IMR-90 (cell line): ENCODE measurements at regions not wholly inside any gene's neighbourhood (a gene's known extent, or its start where the extent isn't known, plus 50 kb on each side); places are given as distances from the start of the nearest gene placed in this dataset.

Experiments used
- ATAC-seq: fragments of 200-7000 bp; cut with Tn5 transposase; 2 replicates; pipeline ENCODE4 v1.9.1; 2020; ENCODE audit warnings: low read depth, mild to moderate bottlenecking, moderate library complexity
- BruUV-seq: library from RNA; stranded (reverse); fragments of 400-500 nt; replicated peaks from 2 replicates; lab custom pipeline; 2021; lab: Mats Ljungman, UMichigan
- CTCF ChIA-PET: fragments of 300-600 bp; formaldehyde crosslinking; extraction: SDS; loops from one replicate; lab custom pipeline; 2021; ENCODE audit warnings: antibody characterized with exemption; lab: Yijun Ruan, JAX
- POLR2A ChIA-PET: fragments of 300-600 bp; sonication (Branson Sonifier 250); formaldehyde crosslinking; loops from one replicate; lab custom pipeline; 2022; ENCODE audit warnings: antibody characterized with exemption; ENCODE audit not compliant: unreplicated experiment; lab: Charles Lee
- DNase-seq: peaks from one replicate; pipeline ENCODE4 v3.0.0; 2013
- H2AFZ ChIP-seq: replicated peaks from 2 replicates; pipeline ENCODE3; 2013; ENCODE audit warnings: low read length, mild to moderate bottlenecking; ENCODE audit not compliant: poor library complexity
- H2AK5ac ChIP-seq: 2 replicates; pipeline ENCODE4 v1.6.1; 2013; ENCODE audit warnings: low read depth, low read length, inconsistent platforms
- H2AK9ac ChIP-seq: replicated peaks from 2 replicates; pipeline ENCODE3; 2013; ENCODE audit warnings: mild to moderate bottlenecking, low read depth, low read length, moderate library complexity; ENCODE audit not compliant: poor library complexity
- H2BK120ac ChIP-seq: 2 replicates; pipeline ENCODE4 v1.6.1; 2013; ENCODE audit warnings: low read depth, low read length, inconsistent platforms
- H2BK15ac ChIP-seq: 3 replicates; pipeline ENCODE4 v1.6.1; 2013; ENCODE audit warnings: low read depth, low read length, inconsistent platforms
- H2BK20ac ChIP-seq: 2 replicates; pipeline ENCODE4 v1.6.1; 2013; ENCODE audit warnings: low read depth, mild to moderate bottlenecking, inconsistent platforms, low read length, moderate library complexity
- H2BK5ac ChIP-seq: 2 replicates; pipeline ENCODE4 v1.6.1; 2013; ENCODE audit warnings: mild to moderate bottlenecking, low read depth, low read length, inconsistent platforms; ENCODE audit not compliant: poor library complexity, severe bottlenecking
- H3K14ac ChIP-seq: replicated peaks from 2 replicates; pipeline ENCODE4 v1.6.1; 2013; ENCODE audit warnings: low read depth, low read length, inconsistent platforms
- H3K18ac ChIP-seq: 2 replicates; pipeline ENCODE4 v1.6.1; 2013; ENCODE audit warnings: low read depth, low read length, control low read depth
- H3K23ac ChIP-seq: 2 replicates; pipeline ENCODE4 v1.6.1; 2013; ENCODE audit warnings: low read depth, low read length, inconsistent platforms
- H3K27ac ChIP-seq: 2 replicates; pipeline ENCODE4 v1.5.1; 2013; ENCODE audit warnings: mild to moderate bottlenecking, control low read depth, low read length; ENCODE audit not compliant: insufficient read depth
- H3K27me3 ChIP-seq: 2 replicates; pipeline ENCODE4 v1.6.1; 2013; ENCODE audit warnings: low read length; ENCODE audit not compliant: control insufficient read depth, insufficient read depth
- H3K36me3 ChIP-seq: 2 replicates; pipeline ENCODE4 v1.6.1; 2013; ENCODE audit warnings: low read length, mixed read lengths; ENCODE audit not compliant: control insufficient read depth, insufficient read depth
- H3K4ac ChIP-seq: 2 replicates; pipeline ENCODE4 v1.6.1; 2013; ENCODE audit warnings: low read depth, low read length, inconsistent platforms
- H3K4me1 ChIP-seq: 2 replicates; pipeline ENCODE4 v1.6.1; 2013; ENCODE audit warnings: low read length, mixed read lengths; ENCODE audit not compliant: control insufficient read depth, insufficient read depth
- H3K4me2 ChIP-seq: 2 replicates; pipeline ENCODE4 v1.6.1; 2013; ENCODE audit warnings: low read depth, mild to moderate bottlenecking, control low read depth, low read length, moderate library complexity
- H3K4me3 ChIP-seq: 2 replicates; pipeline ENCODE4 v1.5.1; 2013; ENCODE audit warnings: low read depth, mild to moderate bottlenecking, control low read depth, low read length, moderate library complexity; ENCODE audit not compliant: insufficient read depth
- H3K56ac ChIP-seq: 2 replicates; pipeline ENCODE4 v1.6.1; 2013; ENCODE audit warnings: low read length, inconsistent platforms; ENCODE audit not compliant: insufficient read depth; ENCODE audit errors: extremely low read depth
- H3K79me1 ChIP-seq, 2 experiments: 2 replicates each; pipeline ENCODE4 v1.6.1; 2013; ENCODE audit warnings: low read length in 2 of 2, inconsistent platforms in 1 of 2, low read depth in 1 of 2
- H3K9ac ChIP-seq: 2 replicates; pipeline ENCODE4 v1.6.1; 2013; ENCODE audit warnings: low read depth, low read length, control low read depth
- H3K9me1 ChIP-seq: 2 replicates; pipeline ENCODE4 v1.6.1; 2013; ENCODE audit warnings: low read length, inconsistent platforms; ENCODE audit not compliant: insufficient read depth
- H3K9me3 ChIP-seq: 2 replicates; pipeline ENCODE4 v1.6.1; 2013; ENCODE audit warnings: low read length; ENCODE audit not compliant: control insufficient read depth, insufficient read depth
- H4K20me1 ChIP-seq: 2 replicates; pipeline ENCODE4 v1.6.1; 2013; ENCODE audit warnings: low read length, inconsistent platforms; ENCODE audit not compliant: insufficient read depth
- H4K5ac ChIP-seq: 2 replicates; pipeline ENCODE4 v1.6.1; 2013; ENCODE audit warnings: mild to moderate bottlenecking, low read depth, low read length, control low read depth
- H4K8ac ChIP-seq, 2 experiments: 2 replicates each; pipeline ENCODE4 v1.6.1; 2013; ENCODE audit warnings: low read depth in 2 of 2, low read length in 2 of 2, control low read depth in 1 of 2, inconsistent platforms in 1 of 2
- H4K91ac ChIP-seq: 2 replicates; pipeline ENCODE4 v1.6.1; 2013; ENCODE audit warnings: low read depth, low read length, inconsistent platforms; ENCODE audit not compliant: insufficient read depth
- CEBPB ChIP-seq: IDR thresholded peaks from 2 replicates; pipeline ENCODE4 v1.6.1; 2012; ENCODE audit warnings: low read depth, low read length, improper control_type of control experiment
- WGBS, 2 experiments: methylation state at CpG; one replicate each; pipeline versions ENCODE4 v1.1.5 to v1.1.7; 2013; ENCODE audit warnings: missing lambda C conversion rate in 2 of 2; ENCODE audit not compliant: insufficient read length in 1 of 2; ENCODE audit errors: extremely low coverage in 2 of 2; 5-methylcytosine and 5-hydroxymethylcytosine counted together
- dilution Hi-C: fragments of 300-500 bp; cut with HindIII; formaldehyde crosslinking; loops from one replicate; pipeline ENCODE4 v1.14.3; 2018; ENCODE audit warnings: low sequenced_read_pairs; ENCODE audit not compliant: unreplicated experiment
- in situ Hi-C: fragments of 300-500 bp; cut with MboI; formaldehyde crosslinking; loops from 3 replicates; pipeline ENCODE4 v1.14.3; 2019; ENCODE audit warnings: low sequenced_read_pairs, inconsistent platforms, mixed read lengths
- intact Hi-C: fragments of 100-400 bp; cut with micrococcal nuclease; formaldehyde crosslinking; loops from 2 replicates; pipeline ENCODE4 v1.10.0; 2022

GRCh38 chr2:186068139-186068801 lies 329.7 kb downstream of the FSIP2 start:
- H3K9ac ChIP-seq = no peak overlapping the region
- no peaks in the 10 kb centered on the region for H4K20me1 ChIP-seq
- H4K5ac ChIP-seq = no peak overlapping the region
- no peaks in the 10 kb centered on the region for H3K79me1 ChIP-seq
- ChIA-PET POLR2A (no interaction called here), CTCF (interaction anchor here (0.6 kb wide), 1 partner anchor 75 kb away, joined by 3 read pairs; no protein-coding TSS in a partner anchor)
- in situ Hi-C loops = no loop called here
- no peak overlapping the region for H2BK20ac ChIP-seq
- dilution Hi-C loops = no loop called here
- H2BK15ac ChIP-seq = no peak overlapping the region
- H3K36me3 ChIP-seq = no peaks in the 10 kb centered on the region
- no peak for ATAC-seq
- no peak overlapping the region for H2BK5ac ChIP-seq
- no peak overlapping the region for H4K8ac ChIP-seq
- H3K4me3 ChIP-seq = no peak overlapping the region
- no peaks in the 10 kb centered on the region for H3K4me1 ChIP-seq
- no peak overlapping the region for H2AK5ac ChIP-seq
- no peak overlapping the region for H2BK120ac ChIP-seq
- no TSS peak for BruUV-seq
- H3K27me3 ChIP-seq = no peaks in the 10 kb centered on the region
- intact Hi-C loops = no loop called here
- H3K4ac ChIP-seq = no peak overlapping the region
- no peak overlapping the region for H3K27ac ChIP-seq
- no peak for DNase-seq
- no peaks in the 10 kb centered on the region; the same call in 1 of the 2 replicates for H3K9me1 ChIP-seq
- H3K18ac ChIP-seq = no peak overlapping the region
- H3K4me2 ChIP-seq = no peak overlapping the region
- WGBS, 2 experiments = no CpG with 5 or more reads among the region's 3 CpGs
- H3K23ac ChIP-seq = no peak overlapping the region
- H4K91ac ChIP-seq = no peak overlapping the region
- H2AK9ac ChIP-seq = no peak overlapping the region
- H3K9me3 ChIP-seq = no peaks in the 10 kb centered on the region
- no peak for TF ChIP-seq CEBPB
- no peak overlapping the region for H3K56ac ChIP-seq
- H2AFZ ChIP-seq = peak overlapping the region; percentile 41
- no peak overlapping the region for H3K14ac ChIP-seq
